Neural progenitor cell (in vitro differentiated cells): ENCODE measurements at regions not wholly inside any gene's neighbourhood (a gene's known extent, or its start where the extent isn't known, plus 50 kb on each side); places are given as distances from the start of the nearest gene placed in this dataset.

ENCODE experiments used
- EZH2 ChIP-seq: fragments of 200-600 bp; sonication (generic); IDR thresholded peaks from 2 replicates; pipeline ENCODE4 v1.6.1; 2017; ENCODE audit warnings: antibody characterized with exemption, mild to moderate bottlenecking, moderate library complexity
- EZH2phosphoT487 ChIP-seq: fragments of 200-600 bp; sonication (generic); IDR thresholded peaks from 2 replicates; pipeline ENCODE4 v1.6.1; 2017; ENCODE audit warnings: antibody characterized with exemption
- TF ChIP-seq, protein P1 (sequence below): fragments of 200-600 bp; sonication (generic); IDR thresholded peaks from 2 replicates; pipeline ENCODE4 v1.5.1; 2017; ENCODE audit warnings: antibody characterized with exemption, mild to moderate bottlenecking

DNA sequence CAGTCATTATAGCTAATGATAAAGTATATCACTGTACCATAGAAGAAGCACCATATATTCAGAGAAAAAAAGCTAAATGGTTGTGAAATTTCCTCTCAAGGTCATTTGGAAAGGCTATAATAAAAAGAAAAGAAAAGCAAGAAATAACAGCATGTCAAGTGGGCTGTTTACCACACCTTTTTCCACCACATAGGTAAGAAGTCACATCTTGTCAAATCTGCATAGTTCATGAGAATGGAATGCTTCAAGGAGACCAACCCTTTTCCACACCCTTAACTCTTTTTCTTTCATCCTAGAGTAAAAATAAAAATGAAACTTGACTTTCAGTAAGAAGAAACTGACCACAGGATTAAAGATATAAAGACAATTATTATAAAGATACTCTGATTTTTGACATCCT is 91.2 kb downstream of the ATP6V1G3 start:
- TF ChIP-seq EZH2: no peak
- TF ChIP-seq, protein P1, sequence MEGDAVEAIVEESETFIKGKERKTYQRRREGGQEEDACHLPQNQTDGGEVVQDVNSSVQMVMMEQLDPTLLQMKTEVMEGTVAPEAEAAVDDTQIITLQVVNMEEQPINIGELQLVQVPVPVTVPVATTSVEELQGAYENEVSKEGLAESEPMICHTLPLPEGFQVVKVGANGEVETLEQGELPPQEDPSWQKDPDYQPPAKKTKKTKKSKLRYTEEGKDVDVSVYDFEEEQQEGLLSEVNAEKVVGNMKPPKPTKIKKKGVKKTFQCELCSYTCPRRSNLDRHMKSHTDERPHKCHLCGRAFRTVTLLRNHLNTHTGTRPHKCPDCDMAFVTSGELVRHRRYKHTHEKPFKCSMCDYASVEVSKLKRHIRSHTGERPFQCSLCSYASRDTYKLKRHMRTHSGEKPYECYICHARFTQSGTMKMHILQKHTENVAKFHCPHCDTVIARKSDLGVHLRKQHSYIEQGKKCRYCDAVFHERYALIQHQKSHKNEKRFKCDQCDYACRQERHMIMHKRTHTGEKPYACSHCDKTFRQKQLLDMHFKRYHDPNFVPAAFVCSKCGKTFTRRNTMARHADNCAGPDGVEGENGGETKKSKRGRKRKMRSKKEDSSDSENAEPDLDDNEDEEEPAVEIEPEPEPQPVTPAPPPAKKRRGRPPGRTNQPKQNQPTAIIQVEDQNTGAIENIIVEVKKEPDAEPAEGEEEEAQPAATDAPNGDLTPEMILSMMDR: no peak
- TF ChIP-seq EZH2phosphoT487: no peak
